ENCODE measurements at regions not wholly inside any gene's neighbourhood (a gene's known extent, or its start where the extent isn't known, plus 50 kb on each side); places are given as distances from the start of the nearest gene placed in this dataset.

GRCh38 chr5:62717301-62717933 lies 138.8 kb downstream of the LRRC70 start:
- TF ChIP-seq POLR2AphosphoS5 (IDR thresholded peaks at IDR 0.05; ENCODE audit: borderline replicate concordance, low read depth, low read length) (no peak), EZH2 (IDR thresholded peaks at IDR 0.05) (no peak)

Data from SK-N-MC (cell line).